Renal cortical epithelial cell (primary cell): ENCODE measurements at regions not wholly inside any gene's neighbourhood (a gene's known extent, or its start where the extent isn't known, plus 50 kb on each side); places are given as distances from the start of the nearest gene placed in this dataset.
A peak's percentile ranks its signal among the peaks of the same experiment; 100 is the strongest.
"Not testable (repeated sequence)": the region's sequence is repeated elsewhere in the genome, so short reads cannot be mapped to it uniquely, and the experiment has no call there.

Experiments used
- DNase-seq: peaks from one replicate; pipeline ENCODE4 v3.0.0-alpha.2; 2011; ENCODE audit warnings: low read depth

GRCh38 chr2:17363846-17364245 lies 154.4 kb downstream of the RAD51AP2 start:
- DNase-seq = no peak

- DNase-seq = no peak
These were observed 155.3 kb downstream of the RAD51AP2 start for GRCh38 chr2:17362956-17363355.

- peak; percentile 91 for DNase-seq
These were observed 162.5 kb downstream of the RAD51AP2 start for GRCh38 chr2:17355608-17356329.

GRCh38 chr2:17353263-17353662 lies 165.0 kb downstream of the RAD51AP2 start:
- no peak for DNase-seq

GRCh38 chr2:17342692-17343091 lies 175.5 kb downstream of the RAD51AP2 start:
- DNase-seq = not testable (repeated sequence)

- DNase-seq = no peak
These were observed 180.7 kb downstream of the RAD51AP2 start for GRCh38 chr2:17337507-17337906.

GRCh38 chr2:17336458-17336857 lies 181.8 kb downstream of the RAD51AP2 start:
- no peak for DNase-seq

GRCh38 chr2:17334300-17334699 lies 183.9 kb downstream of the RAD51AP2 start:
- no peak for DNase-seq

GRCh38 chr2:17331636-17332035 lies 186.6 kb downstream of the RAD51AP2 start:
- no peak for DNase-seq

GRCh38 chr2:17328161-17328560 lies 190.1 kb downstream of the RAD51AP2 start:
- DNase-seq = no peak

GRCh38 chr2:17327649-17328048 lies 190.6 kb downstream of the RAD51AP2 start:
- peak; percentile 33 for DNase-seq

- DNase-seq = no peak
These were observed 191.5 kb downstream of the RAD51AP2 start for GRCh38 chr2:17326717-17327116.

GRCh38 chr2:17323697-17324096 lies 194.5 kb downstream of the RAD51AP2 start:
- no peak for DNase-seq

- no peak for DNase-seq
These were observed 195.8 kb downstream of the RAD51AP2 start for GRCh38 chr2:17322461-17322860.

GRCh38 chr2:17319090-17319489 lies 199.2 kb downstream of the RAD51AP2 start:
- no peak for DNase-seq

- DNase-seq = no peak
These were observed 200.2 kb downstream of the RAD51AP2 start for GRCh38 chr2:17318013-17318412.

- no peak for DNase-seq
These were observed 200.7 kb downstream of the RAD51AP2 start for GRCh38 chr2:17317439-17317976.

- no peak for DNase-seq
These were observed 205.0 kb downstream of the RAD51AP2 start for GRCh38 chr2:17313261-17313660.

GRCh38 chr2:17311771-17312511 lies 206.3 kb downstream of the RAD51AP2 start:
- DNase-seq = peak; percentile 35

- DNase-seq = no peak
These were observed 207.1 kb downstream of the RAD51AP2 start for GRCh38 chr2:17311106-17311619.

- DNase-seq = peak; percentile 63
These were observed 208.4 kb downstream of the RAD51AP2 start for GRCh38 chr2:17309741-17310339.

- no peak for DNase-seq
These were observed 209.1 kb downstream of the RAD51AP2 start for GRCh38 chr2:17309181-17309580.
